Cardiac muscle cell (in vitro differentiated cells and primary cell): ENCODE measurements at regions not wholly inside any gene's neighbourhood (a gene's known extent, or its start where the extent isn't known, plus 50 kb on each side); places are given as distances from the start of the nearest gene placed in this dataset.
A peak's percentile ranks its signal among the peaks of the same experiment; 100 is the strongest.
"Not testable (repeated sequence)": the region's sequence is repeated elsewhere in the genome, so short reads cannot be mapped to it uniquely, and the experiment has no call there.

Experiments used
- DNase-seq, 2 donors: peaks; one replicate each; pipeline versions ENCODE4 v3.0.0 to v3.0.0-alpha.2; 2010 to 2017; ENCODE audit warnings: low read depth in 1 of 2, low spot score in 1 of 2
- H3K27ac ChIP-seq: fragments of 200-600 bp; sonication (generic); 2 replicates; pipeline ENCODE4 v1.5.1; 2016
- H3K27me3 ChIP-seq: fragments of 200-600 bp; sonication (generic); 2 replicates; pipeline ENCODE4 v1.6.0; 2016; ENCODE audit warnings: control low read depth
- H3K36me3 ChIP-seq: fragments of 200-600 bp; sonication (generic); 2 replicates; pipeline ENCODE4 v1.5.1; 2016; ENCODE audit warnings: control low read depth
- H3K4me1 ChIP-seq: fragments of 200-600 bp; sonication (generic); 2 replicates; pipeline ENCODE4 v1.8.1; 2017; ENCODE audit warnings: low read depth, mild to moderate bottlenecking, mixed run types
- H3K4me3 ChIP-seq: fragments of 200-600 bp; sonication (generic); 2 replicates; pipeline ENCODE4 v1.5.1; 2016; ENCODE audit warnings: mild to moderate bottlenecking
- H3K9me3 ChIP-seq: fragments of 200-600 bp; sonication (generic); 2 replicates; pipeline ENCODE4 v1.5.1; 2017; ENCODE audit warnings: low read depth, mild to moderate bottlenecking, control low read depth
- TF ChIP-seq, protein P1 (sequence below): IDR thresholded peaks from 2 replicates; pipeline ENCODE4 v1.5.1; 2012; ENCODE audit warnings: low read depth, mild to moderate bottlenecking, low read length

- Histone ChIP-seq H3K4me1 (no peaks in the 10 kb centered on the region), H3K4me3 (no peak overlapping the region), H3K9me3 (no peaks in the 10 kb centered on the region), H3K27me3 (no peaks in the 10 kb centered on the region), H3K27ac (no peak overlapping the region), H3K36me3 (no peaks in the 10 kb centered on the region)
- DNase-seq: no peak
- TF ChIP-seq, protein P1, sequence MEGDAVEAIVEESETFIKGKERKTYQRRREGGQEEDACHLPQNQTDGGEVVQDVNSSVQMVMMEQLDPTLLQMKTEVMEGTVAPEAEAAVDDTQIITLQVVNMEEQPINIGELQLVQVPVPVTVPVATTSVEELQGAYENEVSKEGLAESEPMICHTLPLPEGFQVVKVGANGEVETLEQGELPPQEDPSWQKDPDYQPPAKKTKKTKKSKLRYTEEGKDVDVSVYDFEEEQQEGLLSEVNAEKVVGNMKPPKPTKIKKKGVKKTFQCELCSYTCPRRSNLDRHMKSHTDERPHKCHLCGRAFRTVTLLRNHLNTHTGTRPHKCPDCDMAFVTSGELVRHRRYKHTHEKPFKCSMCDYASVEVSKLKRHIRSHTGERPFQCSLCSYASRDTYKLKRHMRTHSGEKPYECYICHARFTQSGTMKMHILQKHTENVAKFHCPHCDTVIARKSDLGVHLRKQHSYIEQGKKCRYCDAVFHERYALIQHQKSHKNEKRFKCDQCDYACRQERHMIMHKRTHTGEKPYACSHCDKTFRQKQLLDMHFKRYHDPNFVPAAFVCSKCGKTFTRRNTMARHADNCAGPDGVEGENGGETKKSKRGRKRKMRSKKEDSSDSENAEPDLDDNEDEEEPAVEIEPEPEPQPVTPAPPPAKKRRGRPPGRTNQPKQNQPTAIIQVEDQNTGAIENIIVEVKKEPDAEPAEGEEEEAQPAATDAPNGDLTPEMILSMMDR: no peak
Observed at GRCh38 chr6:22214314-22214713, 82.5 kb downstream of the PRL start.

- H3K4me3 ChIP-seq, H3K27me3 ChIP-seq, H3K9me3 ChIP-seq, H3K36me3 ChIP-seq, H3K27ac ChIP-seq, DNase-seq, H3K4me1 ChIP-seq: not testable (repeated sequence)
Observed at GRCh38 chr6:22215474-22215873, 81.4 kb downstream of the PRL start.

DNA sequence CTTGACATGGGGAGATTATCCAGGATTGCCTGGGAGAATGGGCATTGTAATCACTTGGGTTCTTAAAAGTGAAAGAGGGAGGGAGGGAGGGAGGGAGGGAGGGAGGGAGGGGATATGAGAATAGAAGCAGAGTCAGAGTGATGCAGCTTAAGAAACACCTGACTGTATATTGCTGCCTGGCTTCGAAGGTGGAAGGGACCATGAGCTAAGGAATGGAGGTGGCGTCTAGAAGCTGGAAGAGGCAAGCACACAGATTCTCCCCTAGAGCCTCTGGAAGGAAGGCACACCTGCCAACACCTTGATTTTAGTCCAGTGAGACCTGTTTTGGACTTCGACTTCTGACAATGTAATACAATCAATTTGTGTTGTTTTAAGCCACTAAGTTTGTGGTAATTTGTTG lies 78.4 kb downstream of the PRL start:
- H3K9me3 ChIP-seq: no peaks in the 10 kb centered on the region
- H3K4me3 ChIP-seq: no peak overlapping the region
- no peaks in the 10 kb centered on the region for H3K27me3 ChIP-seq
- TF ChIP-seq, protein P1: no peak
- no peaks in the 10 kb centered on the region for H3K4me1 ChIP-seq
- no peak for DNase-seq
- H3K27ac ChIP-seq: no peak overlapping the region
- no peaks in the 10 kb centered on the region for H3K36me3 ChIP-seq

- DNase-seq: no peak
- H3K4me3 ChIP-seq: no peak overlapping the region
- H3K27me3 ChIP-seq: no peaks in the 10 kb centered on the region
- TF ChIP-seq, protein P1: no peak
- H3K4me1 ChIP-seq: no peaks in the 10 kb centered on the region
- no peaks in the 10 kb centered on the region for H3K36me3 ChIP-seq
- H3K27ac ChIP-seq: no peak overlapping the region
- no peaks in the 10 kb centered on the region for H3K9me3 ChIP-seq
Observed at GRCh38 chr6:22219925-22220324, 76.9 kb downstream of the PRL start.

DNA sequence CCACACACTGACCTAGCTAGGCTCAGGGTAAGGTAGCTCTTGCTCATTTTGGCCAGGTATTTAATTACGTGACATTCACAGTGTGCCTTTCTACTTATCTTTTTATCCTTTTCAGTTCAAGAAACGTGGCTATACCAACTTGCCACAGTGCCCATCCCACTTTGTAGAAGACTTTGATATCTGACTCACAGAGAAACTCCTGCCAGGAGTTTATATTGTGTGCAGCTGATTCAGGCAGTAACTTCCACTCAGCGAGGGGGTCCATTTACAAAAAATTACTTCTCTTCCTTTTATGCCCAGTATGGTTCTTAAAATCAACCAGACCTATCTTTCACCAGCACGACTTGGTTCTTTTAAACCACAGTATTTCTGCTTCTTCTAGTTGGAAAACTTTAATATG lies 75.6 kb downstream of the PRL start:
- H3K27ac ChIP-seq: no peak overlapping the region
- no peak overlapping the region for H3K4me3 ChIP-seq

GRCh38 chr6:22221630-22222029 lies 75.2 kb downstream of the PRL start:
- TF ChIP-seq, protein P1: no peak
- H3K27me3 ChIP-seq: no peaks in the 10 kb centered on the region
- no peak overlapping the region for H3K4me3 ChIP-seq
- DNase-seq: peak in 1 of 2 donors; percentile 12
- H3K9me3 ChIP-seq: no peaks in the 10 kb centered on the region
- no peaks in the 10 kb centered on the region for H3K36me3 ChIP-seq
- H3K27ac ChIP-seq: no peak overlapping the region
- no peaks in the 10 kb centered on the region for H3K4me1 ChIP-seq

More for the DNA sequence above, 75.6 kb downstream of the PRL start:
- TF ChIP-seq, protein P1: no peak
- no peak for DNase-seq
- Histone ChIP-seq H3K36me3 (no peaks in the 10 kb centered on the region), H3K27me3 (no peaks in the 10 kb centered on the region), H3K4me1 (no peaks in the 10 kb centered on the region), H3K9me3 (no peaks in the 10 kb centered on the region)
